ENCODE measurements at regions not wholly inside any gene's neighbourhood (a gene's known extent, or its start where the extent isn't known, plus 50 kb on each side); places are given as distances from the start of the nearest gene placed in this dataset.

GRCh38 chr13:34700155-34700554, 241.9 kb upstream of the NBEA start:
- Histone ChIP-seq H3K36me3 (ENCODE audit: control insufficient read depth in 1 of 2, insufficient read depth in 2 of 2, low read length in 2 of 2) (no peaks in the 10 kb centered on the region), H4K20me1 (ENCODE audit: insufficient read depth) (no peaks in the 10 kb centered on the region), H3K4me2 (ENCODE audit: low read length) (no peak overlapping the region), H3K79me2 (ENCODE audit: insufficient read depth, low read length) (no peaks in the 10 kb centered on the region), H3K9me2 (ENCODE audit: insufficient read depth) (no peaks in the 10 kb centered on the region), H2AFZ (ENCODE audit: low read depth, low read length, poor library complexity, severe bottlenecking) (no peak overlapping the region), H3K9me3 (ENCODE audit: control insufficient read depth in 1 of 2, insufficient read depth in 1 of 2, low read depth in 1 of 2, low read length in 2 of 2) (no peaks in the 10 kb centered on the region), H3K4me1 (ENCODE audit: control insufficient read depth in 1 of 2, insufficient read depth in 2 of 2, low read length in 2 of 2) (no peaks in the 10 kb centered on the region), H3K9ac (ENCODE audit: low read length) (no peak overlapping the region), H3K27me3 (ENCODE audit: insufficient read depth, low read length) (no peaks in the 10 kb centered on the region), H3K4me3 (replicated peaks in 1 of 2; ENCODE audit: low read depth in 1 of 2, low read length in 2 of 2) (no peak overlapping the region), H3K27ac (ENCODE audit: low read depth, low read length) (no peak overlapping the region)
- BruUV-seq (replicated peaks) = no TSS peak
- TF ChIP-seq CTCF (IDR thresholded peaks at IDR 0.05 in 2 of 3, conservative IDR thresholded peaks at IDR 0.05 in 1 of 3; ENCODE audit: borderline replicate concordance in 1 of 3, insufficient read depth in 1 of 3, low read depth in 2 of 3, low read length in 2 of 3) = no peak
- no peak for TF ChIP-seq SP1 (IDR thresholded peaks at IDR 0.05; ENCODE audit: low read depth)
- no peak for TF ChIP-seq EZH2phosphoT487 (IDR thresholded peaks at IDR 0.05; ENCODE audit: borderline replicate concordance)
- no peak for TF ChIP-seq ELF1 (IDR thresholded peaks at IDR 0.05; ENCODE audit: borderline replicate concordance, low read depth)
- TF ChIP-seq CEBPB (IDR thresholded peaks at IDR 0.05; ENCODE audit: low read depth) = no peak
- no peak for TF ChIP-seq CBX3 (IDR thresholded peaks at IDR 0.05; ENCODE audit: low read depth)
- no peak for TF ChIP-seq SIN3A (IDR thresholded peaks at IDR 0.05; ENCODE audit: low read depth)
- no peak for TF ChIP-seq FOSL1 (IDR thresholded peaks at IDR 0.05; ENCODE audit: low read depth)
- TF ChIP-seq ZBTB33 (IDR thresholded peaks at IDR 0.05; ENCODE audit: extremely low read depth, insufficient replicate concordance, low read length) = no peak
- no peak for TF ChIP-seq POLR2A (IDR thresholded peaks at IDR 0.05; ENCODE audit: borderline replicate concordance, extremely low read depth, insufficient read depth, insufficient read length)
- no peak for TF ChIP-seq RAD21 (IDR thresholded peaks at IDR 0.05; ENCODE audit: low read depth)
- TF ChIP-seq ZNF274 (IDR thresholded peaks at IDR 0.05; ENCODE audit: low read depth, low read length) = no peak
- no peak for TF ChIP-seq EZH2 (IDR thresholded peaks at IDR 0.05)
- no peak for TF ChIP-seq TCF7L2 (IDR thresholded peaks at IDR 0.05; ENCODE audit: borderline replicate concordance, extremely low read depth, insufficient read depth, insufficient read length)
- ATAC-seq (no peak), DNase-seq (ENCODE audit: low read depth, low spot score) (no peak)
- intact Hi-C loops (cut with micrococcal nuclease) = no loop called here
- CTCF ChIA-PET = no interaction called here
- POLR2A ChIA-PET = no interaction called here
- RAD21 ChIA-PET (ENCODE audit: low non-redundant PET in 1 of 2, low total read pairs in 2 of 2, uncharacterized antibody in 2 of 2, unreplicated experiment in 2 of 2) = no interaction called here
